NCI-H345 treated with DMSO at 0.1 percent for 48 hours (cell line): ENCODE measurements at regions not wholly inside any gene's neighbourhood (a gene's known extent, or its start where the extent isn't known, plus 50 kb on each side); places are given as distances from the start of the nearest gene placed in this dataset.

Experiments
- DNase-seq: peaks from one replicate; lab custom pipeline; 2025; ENCODE audit not compliant: unreplicated experiment; lab: John Stamatoyannopoulos, UW

DNA sequence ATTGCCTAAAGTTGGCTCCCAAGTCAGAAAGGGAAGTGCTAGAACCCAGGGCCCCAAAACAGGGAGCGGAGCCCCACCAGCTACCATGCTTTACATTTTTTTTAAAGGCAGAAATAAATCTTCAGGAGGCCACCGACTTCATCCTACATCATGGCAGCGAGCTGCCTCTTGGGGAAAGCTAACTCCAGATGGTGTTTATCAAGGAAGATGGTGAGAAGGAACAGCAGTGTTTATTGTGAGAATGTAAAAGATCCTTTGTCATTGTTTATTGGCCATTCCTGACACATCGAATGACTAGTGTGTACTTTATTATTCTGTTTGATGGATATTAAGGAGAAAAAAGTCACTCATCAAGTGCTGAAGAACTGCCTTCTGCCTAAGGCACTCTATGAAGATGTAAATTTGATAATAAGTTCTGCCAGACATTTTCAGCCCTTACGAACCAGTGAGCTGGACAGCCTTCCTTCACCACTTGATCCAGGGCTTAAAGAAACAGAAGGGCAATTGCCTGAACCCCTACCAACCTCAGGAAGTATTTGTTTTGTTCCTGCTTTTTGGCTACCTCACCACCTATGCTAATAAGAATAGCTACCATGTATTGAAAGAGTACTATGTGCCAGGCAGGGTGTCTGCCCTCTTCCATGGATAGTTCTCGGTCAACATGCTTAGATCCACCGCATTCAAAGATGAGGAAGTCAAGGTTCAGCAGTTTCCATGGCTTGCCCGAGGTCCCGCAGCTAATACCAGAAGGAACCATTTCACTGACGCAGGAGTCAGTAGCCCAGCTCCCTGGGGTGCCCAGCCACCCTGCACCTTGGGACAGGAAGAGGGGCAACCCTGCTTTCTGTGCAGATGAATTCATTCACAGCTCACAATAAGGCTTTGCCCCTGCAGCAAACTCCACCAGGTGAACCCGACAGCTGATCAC, 194.7 kb upstream of the RREB1 start:
- no peak for DNase-seq

DNA sequence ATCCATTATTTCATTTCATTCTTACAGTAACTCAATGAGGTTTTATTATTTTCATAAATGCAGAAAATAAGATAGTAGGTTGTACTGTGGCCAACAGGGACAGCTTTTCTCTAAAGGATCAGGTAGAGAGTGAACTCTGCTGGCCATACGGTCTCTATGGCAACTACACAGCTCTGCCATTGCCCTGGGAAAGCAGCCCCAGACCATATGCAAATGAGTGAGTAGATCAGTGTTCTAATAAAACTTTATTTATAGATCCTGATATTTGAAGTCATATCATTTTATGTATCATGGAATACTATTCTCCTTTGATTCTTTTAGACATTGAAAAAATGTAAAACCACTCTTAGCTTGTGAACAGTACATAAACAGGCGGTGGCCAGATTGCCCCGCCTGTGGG, 192.5 kb upstream of the RREB1 start:
- no peak for DNase-seq

DNA sequence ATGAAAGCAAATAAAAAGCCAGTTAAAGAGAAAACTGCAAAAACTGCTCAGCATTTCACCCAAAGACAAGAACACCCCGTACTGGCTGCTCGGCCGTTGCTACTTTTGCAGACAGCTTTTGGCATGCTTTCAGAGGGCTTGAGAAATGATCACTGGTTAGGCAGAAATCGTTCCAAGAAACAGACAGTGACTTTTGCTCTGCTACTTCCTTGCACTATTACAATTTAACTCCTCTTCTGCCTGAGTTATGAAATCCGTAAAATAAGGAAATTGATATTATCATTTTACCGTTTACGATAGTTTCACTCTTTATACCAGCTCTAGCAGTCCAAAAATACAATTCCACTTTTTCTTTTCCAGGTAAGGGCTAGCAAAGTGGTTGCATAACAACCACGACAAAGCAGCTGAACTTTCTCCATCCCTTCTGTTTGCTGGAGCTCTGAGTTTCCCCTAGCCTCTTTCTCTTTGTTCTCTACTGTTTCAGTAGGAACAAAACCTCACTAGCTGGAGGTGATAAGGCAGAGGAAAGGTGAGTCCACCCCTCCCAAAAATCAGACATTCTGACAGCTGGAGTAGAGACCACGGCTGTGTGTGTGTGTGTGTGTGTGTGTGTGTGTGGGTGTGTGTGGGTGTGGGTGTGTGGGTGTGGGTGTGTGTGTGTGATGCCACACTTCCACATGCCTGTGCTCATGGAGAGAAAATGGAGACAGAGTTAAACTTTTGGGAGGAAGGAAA, 191.8 kb upstream of the RREB1 start:
- no peak for DNase-seq

GRCh38 chr6:6916598-6916997, 191.2 kb upstream of the RREB1 start:
- DNase-seq, result no peak

DNA sequence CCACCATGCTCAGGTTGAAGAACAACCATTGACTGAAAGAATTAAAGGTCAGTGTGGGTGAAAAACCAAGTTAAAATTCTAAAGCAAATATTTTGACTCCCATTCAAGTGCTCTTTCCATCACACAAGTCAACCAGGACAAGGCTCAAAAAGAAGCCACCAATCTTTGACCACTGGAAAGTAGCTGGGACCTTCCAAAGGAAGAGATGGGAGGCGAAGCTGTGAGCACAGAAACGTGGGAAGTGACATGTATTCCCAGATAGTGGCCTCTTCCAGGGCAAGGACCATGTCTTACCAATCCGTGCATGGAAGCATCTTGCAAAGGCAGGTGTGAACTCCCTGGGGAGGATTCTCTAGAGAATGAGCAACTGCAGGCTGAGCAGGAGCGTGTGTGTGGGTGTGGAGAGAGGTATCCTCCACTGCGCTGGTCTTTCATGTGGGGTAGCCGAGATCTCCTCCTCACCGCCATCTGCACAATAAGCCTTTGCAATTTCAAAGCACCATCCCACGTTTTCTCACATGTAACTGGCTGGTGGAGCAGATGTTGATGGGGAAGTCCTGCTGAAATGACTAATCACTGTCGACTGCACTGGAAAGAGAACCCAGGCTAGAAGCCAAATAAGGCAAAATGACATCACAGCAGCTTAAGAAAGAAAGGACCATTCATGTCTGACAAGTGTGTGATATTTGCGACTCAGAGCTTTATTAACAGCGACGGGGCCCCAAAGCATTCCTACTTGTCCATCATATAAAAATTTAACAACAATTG, 189.4 kb upstream of the RREB1 start:
- no peak for DNase-seq

DNA sequence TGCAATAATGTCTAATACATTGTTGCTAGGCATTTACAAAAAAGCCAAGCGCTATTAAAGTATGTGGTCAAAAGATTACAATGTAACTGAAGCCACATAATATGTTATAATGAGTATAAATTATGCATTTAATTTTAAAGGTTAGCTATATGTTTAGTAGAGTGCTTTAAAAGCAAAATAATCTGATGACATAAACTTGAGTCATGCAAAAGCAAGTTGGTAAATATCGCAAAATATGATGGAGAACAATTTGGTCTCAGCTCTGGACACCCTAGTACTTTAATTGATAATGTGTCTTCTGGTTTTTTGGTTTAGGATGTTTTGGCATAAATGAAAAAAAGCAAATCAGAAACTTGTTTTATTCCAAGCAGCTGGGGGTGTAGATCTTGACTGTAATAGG, 188.6 kb upstream of the RREB1 start:
- no peak for DNase-seq

DNA sequence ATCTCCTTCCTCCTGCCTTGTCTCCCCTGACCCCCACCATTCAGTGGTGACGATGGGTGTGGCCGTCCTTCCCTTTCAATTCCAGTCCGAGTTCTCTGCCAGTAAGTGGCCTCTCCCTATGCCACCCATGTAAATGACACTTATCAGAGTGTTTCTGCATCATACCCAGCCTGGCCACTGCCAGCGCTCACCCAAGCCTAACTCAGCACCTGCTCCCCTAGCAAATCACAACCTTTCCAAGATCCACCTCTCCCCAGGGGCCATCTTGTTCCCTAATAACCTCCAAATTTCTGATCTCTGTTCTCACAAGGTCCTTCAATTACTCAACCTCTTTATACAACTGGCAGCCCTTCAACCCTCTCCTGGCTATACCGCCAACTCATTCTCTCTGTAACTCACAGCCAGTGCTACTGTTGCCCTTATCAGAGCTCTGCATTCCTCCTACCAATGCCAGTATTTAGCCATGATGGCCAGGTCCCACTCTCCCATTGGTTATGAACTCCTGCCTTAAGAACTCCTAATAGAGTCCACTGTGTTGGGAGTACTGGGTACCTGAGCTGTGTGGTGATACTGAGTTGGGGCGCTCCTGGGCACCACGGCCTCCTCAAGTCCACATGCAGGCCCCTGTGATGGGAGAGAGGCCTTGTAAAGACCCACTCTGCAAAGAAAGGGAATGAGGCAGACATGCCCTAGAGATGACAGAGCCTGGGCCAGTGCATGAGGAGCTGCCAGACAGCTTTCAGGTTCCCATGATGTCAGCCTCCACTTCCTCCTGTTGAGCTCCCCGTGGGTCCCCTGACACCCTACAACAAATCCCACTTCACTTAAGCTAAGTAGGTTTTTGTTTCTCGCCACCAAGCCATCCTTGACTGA, 187.4 kb upstream of the RREB1 start:
- DNase-seq, result no peak

GRCh38 chr6:6920987-6921313, 186.8 kb upstream of the RREB1 start:
- no peak for DNase-seq

- DNase-seq, result no peak
Observed at GRCh38 chr6:6922166-6922565, 185.6 kb upstream of the RREB1 start.

DNA sequence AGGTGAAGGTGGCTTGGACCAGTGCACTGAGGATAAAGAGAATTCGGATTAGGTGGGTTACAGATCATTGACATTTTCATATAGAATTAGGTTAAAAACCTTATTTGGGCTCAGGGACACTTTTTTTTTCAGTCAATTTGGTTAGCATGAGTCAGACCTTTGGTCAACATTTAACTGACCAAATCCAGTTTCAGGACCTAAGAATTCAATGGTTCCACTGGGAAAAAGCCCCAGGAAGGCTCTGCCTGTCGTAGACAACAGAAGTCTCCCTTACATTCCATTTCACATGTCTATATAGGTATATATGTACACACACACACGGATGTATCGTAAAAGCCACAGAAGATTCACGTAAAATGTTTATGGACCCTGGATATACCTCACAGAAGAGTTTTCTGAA, 184.2 kb upstream of the RREB1 start:
- no peak for DNase-seq

DNA sequence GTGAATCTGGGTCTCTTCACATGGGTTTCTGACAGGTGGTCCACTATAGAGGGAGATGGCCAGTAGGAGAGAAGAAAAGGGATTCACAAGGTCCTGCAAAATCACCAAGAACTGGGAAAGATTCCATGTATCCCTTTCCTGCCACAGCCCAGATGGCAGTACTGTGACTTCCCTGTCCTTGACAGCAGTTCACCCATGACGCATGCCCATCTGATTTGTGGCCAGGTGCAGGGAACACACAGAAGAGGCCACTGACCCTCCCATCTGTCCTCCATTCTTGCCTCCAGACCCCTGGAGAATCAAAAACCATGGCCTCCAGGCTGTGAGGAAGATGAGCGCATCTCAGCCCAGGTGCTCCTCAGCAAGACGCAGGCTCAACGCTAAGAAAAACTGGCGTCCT, 183.1 kb upstream of the RREB1 start:
- DNase-seq, result no peak

GRCh38 chr6:6925391-6926164, 182.2 kb upstream of the RREB1 start:
- no peak for DNase-seq

- no peak for DNase-seq
Observed at GRCh38 chr6:6926856-6927255, 180.9 kb upstream of the RREB1 start.

- DNase-seq, result no peak
Observed at GRCh38 chr6:6927521-6928361, 180.0 kb upstream of the RREB1 start.

DNA sequence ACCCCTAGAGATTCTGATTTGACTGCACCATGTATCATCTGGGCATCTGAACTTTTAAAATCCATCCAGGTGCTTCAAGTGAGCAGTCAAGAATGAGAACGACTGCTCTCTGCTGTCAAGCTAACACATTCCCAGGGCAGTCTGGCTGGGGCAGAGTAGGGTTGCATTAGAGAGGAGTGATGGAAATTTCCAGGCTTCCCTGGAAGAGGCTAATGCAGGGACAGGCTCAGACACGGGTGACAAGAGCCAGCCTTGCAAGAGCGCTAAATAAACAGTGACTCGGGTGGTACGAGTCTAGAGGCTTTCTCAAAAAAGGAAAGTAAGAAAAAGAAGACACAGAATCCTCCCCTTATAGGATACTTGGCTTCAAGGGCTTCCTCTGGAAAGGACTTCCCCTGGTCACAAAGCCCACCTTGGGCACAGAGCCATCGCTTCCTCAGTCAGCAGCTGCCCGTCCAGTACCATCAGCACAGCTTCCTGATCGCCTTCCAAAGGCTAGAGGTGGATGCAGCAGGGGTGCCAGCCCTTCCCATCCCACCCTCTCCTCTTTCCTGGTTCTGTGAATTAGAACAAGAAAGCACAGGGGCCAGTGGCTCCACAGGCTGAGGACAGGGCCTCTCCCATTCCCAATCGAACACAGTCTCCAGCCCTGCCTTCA, 177.4 kb upstream of the RREB1 start:
- DNase-seq, result no peak

DNA sequence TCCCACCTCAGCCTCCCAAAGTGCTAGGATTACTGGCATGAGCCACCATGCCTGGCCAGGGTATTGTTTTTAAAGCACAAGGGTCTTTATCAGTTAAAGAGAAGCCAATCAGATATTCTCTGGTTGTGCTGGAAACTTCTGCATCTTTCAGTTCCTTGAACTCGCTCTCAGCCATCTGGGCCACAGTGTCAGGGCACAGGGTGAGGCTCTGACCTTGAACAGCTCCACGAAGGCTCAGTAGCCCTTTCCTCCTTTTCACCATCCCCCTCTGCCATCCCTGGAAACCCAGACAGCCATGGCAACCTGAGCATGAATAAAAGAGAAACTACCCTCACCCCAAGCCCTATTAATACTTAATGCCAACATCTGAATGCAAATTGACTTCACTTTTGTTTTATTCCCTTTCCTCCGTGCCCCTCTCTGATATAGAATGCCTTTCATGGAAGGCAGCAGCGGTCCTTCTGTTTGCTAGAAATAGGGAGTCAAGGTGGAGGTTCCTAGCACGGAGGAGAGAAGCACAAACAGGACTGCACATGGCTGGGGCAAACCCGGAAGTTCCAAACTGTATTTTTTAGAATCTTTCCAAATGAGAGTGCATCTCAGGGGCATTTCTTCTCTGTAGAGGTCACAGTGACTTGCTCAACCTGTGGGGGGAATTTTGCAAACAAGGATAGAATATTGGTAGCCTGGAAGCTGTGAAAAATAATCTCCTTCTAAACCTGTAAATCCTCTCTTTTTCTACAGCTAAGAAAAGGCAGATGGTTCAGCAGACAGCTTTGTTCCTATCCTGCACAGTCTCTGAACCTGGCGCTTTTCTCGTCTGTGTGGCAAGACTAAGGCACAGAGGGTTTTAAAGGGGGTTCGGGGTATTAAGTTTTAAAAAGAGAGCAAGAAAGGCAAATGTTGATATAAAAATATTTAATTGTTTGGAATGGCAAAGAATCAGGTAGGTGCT, 176.4 kb upstream of the RREB1 start:
- no peak for DNase-seq

- DNase-seq, result no peak
Observed at GRCh38 chr6:6932341-6932740, 175.4 kb upstream of the RREB1 start.

DNA sequence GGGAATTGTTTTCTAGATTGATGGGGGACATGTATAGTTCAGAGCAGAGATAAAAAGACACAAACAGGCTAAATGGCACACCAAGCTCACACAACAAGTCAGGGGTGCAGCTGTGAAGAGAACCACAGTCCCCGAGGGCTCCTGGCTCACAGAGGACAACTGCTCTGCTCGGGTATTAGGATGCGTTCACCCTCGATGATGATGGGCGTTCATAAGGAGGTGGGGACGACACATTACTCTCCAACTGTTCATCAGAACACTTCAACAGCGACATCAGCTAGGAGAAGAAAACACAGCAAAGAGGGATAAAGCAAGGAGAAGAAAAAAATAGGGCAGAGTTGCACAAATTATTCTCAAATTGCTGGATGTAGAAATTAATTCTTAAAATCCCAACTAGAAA, 174.8 kb upstream of the RREB1 start:
- no peak for DNase-seq
